Stimulated activated CD4-positive, alpha-beta T cell treated with anti-CD3 and anti-CD28 coated beads, TNF-alpha, amount 100 ng/mL, for 4 hours (primary cell): ENCODE measurements at regions not wholly inside any gene's neighbourhood (a gene's known extent, or its start where the extent isn't known, plus 50 kb on each side); places are given as distances from the start of the nearest gene placed in this dataset.

Experiments used
- DNase-seq, 3 experiments: peaks; one replicate each; pipeline ENCODE4 v3.0.0-alpha.2; 2020; ENCODE audit warnings: low read depth in 3 of 3

- no peak for DNase-seq
Measured at GRCh38 chr6:113340371-113340770, 516.8 kb upstream of the MARCKS start.

- DNase-seq = no peak
Measured at GRCh38 chr6:113343940-113344339, 513.2 kb upstream of the MARCKS start.

- DNase-seq = no peak
Measured at GRCh38 chr6:113344969-113345368, 512.2 kb upstream of the MARCKS start.

GRCh38 chr6:113347436-113347835 is 509.7 kb upstream of the MARCKS start:
- no peak for DNase-seq

GRCh38 chr6:113350461-113350860 is 506.7 kb upstream of the MARCKS start:
- DNase-seq = no peak

GRCh38 chr6:113351173-113351834 is 505.8 kb upstream of the MARCKS start:
- DNase-seq = no peak

- DNase-seq = no peak
Measured at GRCh38 chr6:113352029-113352801, 504.9 kb upstream of the MARCKS start.

- no peak for DNase-seq
Measured at GRCh38 chr6:113352831-113353230, 504.3 kb upstream of the MARCKS start.

GRCh38 chr6:113353392-113353791 is 503.8 kb upstream of the MARCKS start:
- no peak for DNase-seq

GRCh38 chr6:113354204-113354895 is 502.8 kb upstream of the MARCKS start:
- no peak for DNase-seq

GRCh38 chr6:113356139-113356538 is 501.0 kb upstream of the MARCKS start:
- no peak for DNase-seq

GRCh38 chr6:113357041-113357440 is 500.1 kb upstream of the MARCKS start:
- no peak for DNase-seq

- no peak for DNase-seq
Measured at GRCh38 chr6:113358063-113358583, 499.0 kb upstream of the MARCKS start.

GRCh38 chr6:113359155-113360140 is 497.7 kb upstream of the MARCKS start:
- no peak for DNase-seq

- DNase-seq = no peak
Measured at GRCh38 chr6:113361014-113361645, 496.0 kb upstream of the MARCKS start.

GRCh38 chr6:113362301-113363047 is 494.7 kb upstream of the MARCKS start:
- no peak for DNase-seq

- no peak for DNase-seq
Measured at GRCh38 chr6:113363048-113363798, 493.9 kb upstream of the MARCKS start.

- DNase-seq = no peak
Measured at GRCh38 chr6:113363866-113364265, 493.3 kb upstream of the MARCKS start.

GRCh38 chr6:113364766-113365165 is 492.4 kb upstream of the MARCKS start:
- no peak for DNase-seq
